ENCODE measurements at regions not wholly inside any gene's neighbourhood (a gene's known extent, or its start where the extent isn't known, plus 50 kb on each side); places are given as distances from the start of the nearest gene placed in this dataset.

GRCh38 chr6:51562198-51562597 lies 525.2 kb downstream of the PKHD1 start:
- Histone ChIP-seq H3K9me3 (ENCODE audit: control insufficient read depth, insufficient read depth, low read length) (no peaks in the 10 kb centered on the region), H3K27ac (ENCODE audit: low read depth, low read length) (no peak overlapping the region), H3F3A (ENCODE audit: control insufficient read depth, insufficient read depth) (no peaks in the 10 kb centered on the region), H3K4me3 (ENCODE audit: low read length) (no peak overlapping the region), H3K27me3 (ENCODE audit: control insufficient read depth, low read length) (no peaks in the 10 kb centered on the region), H3K9me2 (replicated peaks; ENCODE audit: control insufficient read depth, low read length) (no peaks in the 10 kb centered on the region), H3K4me1 (ENCODE audit: control insufficient read depth, low read length) (no peaks in the 10 kb centered on the region), H4K20me1 (ENCODE audit: control insufficient read depth, insufficient read depth, low read depth, low read length) (no peaks in the 10 kb centered on the region), H3K79me2 (ENCODE audit: control insufficient read depth, low read length) (no peaks in the 10 kb centered on the region), H3K36me3 (ENCODE audit: control insufficient read depth, low read length) (no peaks in the 10 kb centered on the region), H3K4me2 (ENCODE audit: low read length) (no peak overlapping the region)
- TF ChIP-seq CTCF (IDR thresholded peaks at IDR 0.05; ENCODE audit: low read depth, low read length, poor library complexity, severe bottlenecking) (no peak), EZH2phosphoT487 (IDR thresholded peaks at IDR 0.05; ENCODE audit: borderline replicate concordance, low read length) (no peak)
